ENCODE measurements at regions not wholly inside any gene's neighbourhood (a gene's known extent, or its start where the extent isn't known, plus 50 kb on each side); places are given as distances from the start of the nearest gene placed in this dataset.

DNA sequence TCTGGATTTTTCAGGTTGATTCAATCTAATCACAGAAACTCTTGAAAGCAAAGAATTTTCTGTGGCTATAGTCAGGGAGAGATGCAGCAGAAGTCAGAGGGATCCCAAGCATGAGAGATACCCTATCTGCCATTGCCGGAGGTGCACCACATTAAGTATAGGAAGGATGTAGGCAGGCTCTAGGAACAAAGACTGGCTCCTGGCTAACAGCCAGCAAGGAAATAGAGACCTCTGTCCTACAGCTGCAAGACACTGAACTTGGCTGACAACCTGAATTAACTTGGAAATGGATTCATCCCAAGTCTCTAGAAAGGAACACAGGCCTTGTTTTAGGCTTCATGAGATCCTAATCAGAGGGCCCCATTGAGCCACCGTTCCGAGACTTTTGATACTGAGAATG lies 364.9 kb upstream of the FLRT2 start:
- H3K4me3 ChIP-seq (ENCODE audit: low read depth, low read length): no peak overlapping the region
- TF ChIP-seq, protein P1, sequence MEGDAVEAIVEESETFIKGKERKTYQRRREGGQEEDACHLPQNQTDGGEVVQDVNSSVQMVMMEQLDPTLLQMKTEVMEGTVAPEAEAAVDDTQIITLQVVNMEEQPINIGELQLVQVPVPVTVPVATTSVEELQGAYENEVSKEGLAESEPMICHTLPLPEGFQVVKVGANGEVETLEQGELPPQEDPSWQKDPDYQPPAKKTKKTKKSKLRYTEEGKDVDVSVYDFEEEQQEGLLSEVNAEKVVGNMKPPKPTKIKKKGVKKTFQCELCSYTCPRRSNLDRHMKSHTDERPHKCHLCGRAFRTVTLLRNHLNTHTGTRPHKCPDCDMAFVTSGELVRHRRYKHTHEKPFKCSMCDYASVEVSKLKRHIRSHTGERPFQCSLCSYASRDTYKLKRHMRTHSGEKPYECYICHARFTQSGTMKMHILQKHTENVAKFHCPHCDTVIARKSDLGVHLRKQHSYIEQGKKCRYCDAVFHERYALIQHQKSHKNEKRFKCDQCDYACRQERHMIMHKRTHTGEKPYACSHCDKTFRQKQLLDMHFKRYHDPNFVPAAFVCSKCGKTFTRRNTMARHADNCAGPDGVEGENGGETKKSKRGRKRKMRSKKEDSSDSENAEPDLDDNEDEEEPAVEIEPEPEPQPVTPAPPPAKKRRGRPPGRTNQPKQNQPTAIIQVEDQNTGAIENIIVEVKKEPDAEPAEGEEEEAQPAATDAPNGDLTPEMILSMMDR (IDR thresholded peaks at IDR 0.05; ENCODE audit: low read depth, low read length): no peak

DNA sequence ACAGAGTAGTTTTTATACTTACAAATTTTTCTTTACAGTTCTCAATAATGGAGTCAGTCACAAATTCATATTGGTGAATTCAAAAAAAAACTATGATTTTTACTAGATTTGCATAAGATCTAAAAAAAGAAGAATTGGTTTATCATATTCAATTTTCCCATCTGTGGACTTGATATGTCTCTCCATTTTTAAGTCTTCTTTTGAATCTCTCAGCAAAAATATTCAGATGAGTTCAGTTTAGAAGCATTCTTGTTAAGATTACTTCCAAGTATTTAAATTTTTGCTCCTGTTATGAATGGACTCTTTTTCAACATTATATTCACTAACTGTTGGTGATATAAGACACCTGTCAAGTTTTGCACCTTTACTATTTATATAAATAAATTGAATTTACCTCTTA lies 360.6 kb upstream of the FLRT2 start:
- TF ChIP-seq, protein P1 (IDR thresholded peaks at IDR 0.05; ENCODE audit: low read depth, low read length): no peak
- H3K4me3 ChIP-seq (ENCODE audit: low read depth, low read length): no peak overlapping the region

DNA sequence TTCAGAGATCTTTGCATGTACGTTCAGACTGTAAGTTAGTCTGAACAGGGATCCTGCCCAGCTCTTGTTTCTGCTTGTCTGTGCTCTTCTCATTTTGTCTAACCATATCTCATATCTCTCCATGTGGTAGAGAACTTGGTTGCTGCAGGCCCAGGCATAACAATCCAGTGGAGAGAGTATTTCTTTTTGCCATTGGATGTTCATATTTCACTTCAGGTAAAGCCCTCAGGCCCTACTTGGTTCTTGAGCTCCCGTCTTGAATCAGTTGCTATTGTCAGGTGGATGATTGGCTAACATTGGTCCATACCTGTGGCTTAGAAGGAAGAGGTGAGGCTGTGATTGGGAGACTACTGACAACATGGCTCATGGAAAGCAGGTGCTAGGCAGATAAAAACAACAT lies 357.7 kb upstream of the FLRT2 start:
- TF ChIP-seq, protein P1 (IDR thresholded peaks at IDR 0.05; ENCODE audit: low read depth, low read length): no peak

DNA sequence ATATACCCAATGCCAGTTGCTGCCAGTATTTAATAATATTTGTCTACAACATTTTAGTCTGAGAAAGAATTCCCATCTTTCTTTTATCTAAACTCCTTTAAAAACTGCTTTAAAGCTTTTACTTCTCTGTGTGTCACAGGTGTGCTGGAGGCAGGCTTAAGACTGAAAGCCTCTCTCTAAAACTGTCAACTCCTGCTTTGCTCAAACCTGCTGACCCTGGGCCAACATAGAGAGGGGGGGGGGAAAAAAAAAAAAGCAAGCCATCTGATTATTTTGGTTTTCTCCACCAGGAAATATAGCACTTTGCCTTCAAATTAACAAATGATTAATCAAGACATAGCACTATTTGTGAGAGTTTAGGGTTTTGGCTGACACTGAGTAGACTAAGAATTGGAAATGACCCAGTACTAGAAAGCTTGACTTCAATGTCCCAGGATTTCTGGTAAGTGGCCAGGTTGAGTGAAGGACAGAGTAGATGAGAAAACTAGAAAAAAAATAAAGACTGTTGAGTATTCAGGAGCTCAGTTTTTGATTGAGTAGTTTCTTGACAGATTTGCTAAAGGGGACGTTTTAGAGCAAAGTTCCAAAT lies 357.0 kb upstream of the FLRT2 start:
- TF ChIP-seq, protein P1 (IDR thresholded peaks at IDR 0.05; ENCODE audit: low read depth, low read length): no peak
- H3K4me3 ChIP-seq (ENCODE audit: low read depth, low read length): no peak overlapping the region

More for the DNA sequence above, 357.7 kb upstream of the FLRT2 start:
- no peak overlapping the region for H3K4me3 ChIP-seq (ENCODE audit: low read depth, low read length)

DNA sequence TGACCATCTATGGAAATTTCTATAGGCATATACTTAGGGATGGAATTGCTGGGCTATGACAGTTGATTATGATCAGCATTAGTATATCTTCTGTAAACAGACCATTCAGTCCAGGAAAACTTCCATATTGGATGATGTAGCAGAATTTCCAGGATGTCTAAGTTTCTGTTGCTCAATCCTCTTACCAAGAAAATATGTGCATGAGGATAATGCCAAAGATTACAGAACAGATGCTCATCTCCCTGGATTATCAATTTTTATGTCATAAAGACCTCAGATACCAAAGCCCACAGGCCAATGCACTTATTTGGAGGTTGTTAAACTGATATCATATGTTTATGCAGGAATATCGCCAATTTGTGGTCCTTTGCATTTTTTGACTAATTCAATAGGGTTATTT lies 354.4 kb upstream of the FLRT2 start:
- TF ChIP-seq, protein P1 (IDR thresholded peaks at IDR 0.05; ENCODE audit: low read depth, low read length): no peak

DNA sequence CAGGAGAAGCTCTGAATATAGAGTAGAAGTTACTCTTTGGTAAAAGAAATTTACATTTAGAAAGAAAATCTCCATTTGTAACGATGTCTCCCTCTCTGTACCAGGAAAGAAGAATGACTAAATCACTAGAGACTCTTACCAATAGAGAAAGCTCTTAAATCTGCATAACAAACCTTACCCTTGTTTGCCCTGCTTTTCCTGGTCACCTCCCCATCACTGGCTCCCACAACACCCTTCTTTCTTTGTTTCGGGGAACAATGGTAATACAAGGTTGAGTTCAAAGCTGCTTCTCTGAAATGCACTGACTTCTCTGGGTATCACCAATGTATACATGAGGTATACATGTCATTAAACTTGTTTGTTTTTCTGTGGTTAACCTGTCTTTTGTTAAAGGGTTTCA lies 351.1 kb upstream of the FLRT2 start:
- no peak overlapping the region for H3K4me3 ChIP-seq (ENCODE audit: low read depth, low read length)
- TF ChIP-seq, protein P1 (IDR thresholded peaks at IDR 0.05; ENCODE audit: low read depth, low read length): no peak

More for the DNA sequence above, 354.4 kb upstream of the FLRT2 start:
- no peak overlapping the region for H3K4me3 ChIP-seq (ENCODE audit: low read depth, low read length)

DNA sequence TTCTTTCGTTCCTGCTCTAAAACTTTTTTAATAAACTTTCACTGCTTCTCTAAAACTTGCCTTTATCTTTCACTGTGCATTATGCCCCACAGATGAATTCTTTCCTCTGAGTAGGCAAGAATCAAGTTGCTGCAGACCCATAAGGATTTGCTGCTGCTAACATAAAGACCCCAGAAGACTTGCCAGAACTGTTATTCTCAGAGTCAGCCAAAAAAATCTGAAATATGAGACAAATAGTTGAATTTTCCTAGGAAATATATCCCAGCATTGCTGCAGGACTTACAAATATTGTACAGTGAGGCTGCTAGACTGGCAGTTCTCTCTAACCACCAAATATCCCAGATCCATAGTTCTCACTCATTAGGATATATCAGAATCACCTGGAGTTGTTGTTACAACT lies 349.1 kb upstream of the FLRT2 start:
- TF ChIP-seq, protein P1 (IDR thresholded peaks at IDR 0.05; ENCODE audit: low read depth, low read length): no peak

More for the DNA sequence above, 349.1 kb upstream of the FLRT2 start:
- H3K4me3 ChIP-seq (ENCODE audit: low read depth, low read length): no peak overlapping the region

All from WI38 (cell line).